ENCODE measurements at regions not wholly inside any gene's neighbourhood (a gene's known extent, or its start where the extent isn't known, plus 50 kb on each side); places are given as distances from the start of the nearest gene placed in this dataset.

GRCh38 chr3:181582619-181583018 is 129.1 kb upstream of the SOX2 start:
- Histone ChIP-seq H4K8ac (ENCODE audit: extremely low read depth, insufficient read depth, low read length) (no peak overlapping the region), H3K14ac (ENCODE audit: insufficient read length) (no peak overlapping the region), H3K18ac (ENCODE audit: extremely low read depth, low read length) (no peak overlapping the region), H3K23me2 (ENCODE audit: low read depth, low read length) (no peaks in the 10 kb centered on the region; the same call in 1 of the 2 replicates), H2AFZ (ENCODE audit: low read length) (no peak overlapping the region), H3K4me3 (ENCODE audit: extremely low read depth in 1 of 4, insufficient read depth in 2 of 4, low read depth in 3 of 4, low read length in 4 of 4) (no peak overlapping the region), H3K79me1 (ENCODE audit: low read depth, low read length) (no peaks in the 10 kb centered on the region), H3K9me3 (ENCODE audit: insufficient read depth in 2 of 2, low read depth in 1 of 2, low read length in 1 of 2) (no peaks in the 10 kb centered on the region), H3K4me1 (replicated peaks in 1 of 4; ENCODE audit: control insufficient read depth in 3 of 4, insufficient read depth in 4 of 4, low read length in 3 of 4) (no peaks in the 10 kb centered on the region), H2BK15ac (ENCODE audit: low read length) (no peak overlapping the region), H2BK20ac (ENCODE audit: low read length) (no peak overlapping the region), H3K56ac (replicated peaks; ENCODE audit: insufficient read length, low read depth, low read length) (no peak overlapping the region), H3K23ac (ENCODE audit: insufficient read length) (no peak overlapping the region), H2BK120ac (replicated peaks; ENCODE audit: low read depth, low read length) (no peak overlapping the region), H3K4me2 (ENCODE audit: insufficient read depth in 1 of 2, low read depth in 2 of 2, low read length in 2 of 2) (no peak overlapping the region), H3K9ac (replicated peaks in 1 of 4; ENCODE audit: extremely low read depth in 1 of 4, low read depth in 3 of 4, low read length in 3 of 4) (no peak overlapping the region), H4K5ac (ENCODE audit: insufficient read length, low read depth, low read length) (no peak overlapping the region), H3K36me3 (ENCODE audit: control insufficient read depth in 2 of 4, insufficient read depth in 4 of 4, low read length in 3 of 4) (no peaks in the 10 kb centered on the region), H3K27me3 (replicated peaks in 1 of 4; ENCODE audit: control insufficient read depth in 3 of 4, extremely low read depth in 1 of 4, insufficient read depth in 3 of 4, low read length in 3 of 4) (no peaks in the 10 kb centered on the region), H4K20me1 (replicated peaks in 1 of 2; ENCODE audit: control insufficient read depth in 1 of 2, insufficient read depth in 2 of 2, low read length in 2 of 2) (no peaks in the 10 kb centered on the region), H3K79me2 (ENCODE audit: control insufficient read depth in 1 of 2, insufficient read depth in 2 of 2, low read length in 2 of 2) (no peaks in the 10 kb centered on the region), H2BK5ac (ENCODE audit: low read depth, low read length) (no peak overlapping the region), H4K91ac (replicated peaks; ENCODE audit: insufficient read length, low read length) (no peak overlapping the region), H3K4ac (replicated peaks; ENCODE audit: insufficient read length, low read depth, low read length) (no peak overlapping the region), H3K27ac (ENCODE audit: low read depth, low read length) (no peak overlapping the region), H2AK5ac (ENCODE audit: low read depth, low read length) (no peak overlapping the region), H2BK12ac (ENCODE audit: low read depth, low read length) (no peak overlapping the region)
- WGBS, 2 experiments (ENCODE audit: extremely low coverage in 1 of 2, insufficient coverage in 1 of 2, insufficient read length in 1 of 2, insufficient replicate concordance in 2 of 2, low coverage in 1 of 2, low lambda C conversion rate in 2 of 2, missing lambda C conversion rate in 1 of 2) = 94% methylated on average over 5 of the region's 8 CpGs; no CpG with 5 or more reads in 1 of the 2 experiments
- FAIRE-seq (no peak), DNase-seq (ENCODE audit: low read depth in 1 of 2, low spot score in 2 of 2) (no peak)
- TF ChIP-seq CTCF (IDR thresholded peaks at IDR 0.05; ENCODE audit: control extremely low read depth in 1 of 3, insufficient read depth in 1 of 3, low read depth in 1 of 3, low read length in 3 of 3) (no peak), POLR2A (IDR thresholded peaks at IDR 0.05; ENCODE audit: control extremely low read depth in 1 of 2, low read depth in 2 of 2, low read length in 2 of 2) (no peak), CEBPB (IDR thresholded peaks at IDR 0.05; ENCODE audit: low read depth, low read length) (no peak), MAFK (IDR thresholded peaks at IDR 0.05; ENCODE audit: low read depth, low read length) (no peak), USF2 (IDR thresholded peaks at IDR 0.05; ENCODE audit: low read length) (no peak), SIX5 (IDR thresholded peaks at IDR 0.05; ENCODE audit: low read depth, low read length) (no peak), CBX5 (IDR thresholded peaks at IDR 0.05; ENCODE audit: low read depth, low read length) (no peak)
- POLR2A ChIA-PET (ENCODE audit: partially characterized antibody) = no interaction called here
- CTCF ChIA-PET (ENCODE audit: partially characterized antibody) = interaction anchor here (0.6 to 0.9 kb wide), 2 partner anchors 27 to 256 kb away, joined by 3 read pairs; no protein-coding TSS in a partner anchor
